Breast epithelium (tissue), 3 donors: ENCODE measurements at regions not wholly inside any gene's neighbourhood (a gene's known extent, or its start where the extent isn't known, plus 50 kb on each side); places are given as distances from the start of the nearest gene placed in this dataset.

ENCODE experiments used
- CTCF ChIP-seq, 3 donors: fragments of 450-650 bp; IDR thresholded peaks; one replicate each; pipeline ENCODE4 v1.5.1; 2016 to 2017; ENCODE audit warnings: antibody characterized with exemption in 3 of 3, mild to moderate bottlenecking in 3 of 3, moderate library complexity in 3 of 3
- POLR2A ChIP-seq: fragments of 450-650 bp; IDR thresholded peaks from one replicate; pipeline ENCODE4 v1.6.1; 2016; ENCODE audit warnings: antibody characterized with exemption, mild to moderate bottlenecking, moderate library complexity
- POLR2AphosphoS5 ChIP-seq, 3 donors: sonication (generic); formaldehyde crosslinking; IDR thresholded peaks; one replicate each; pipeline ENCODE4 v1.6.1; 2017; ENCODE audit warnings: antibody characterized with exemption in 3 of 3

DNA sequence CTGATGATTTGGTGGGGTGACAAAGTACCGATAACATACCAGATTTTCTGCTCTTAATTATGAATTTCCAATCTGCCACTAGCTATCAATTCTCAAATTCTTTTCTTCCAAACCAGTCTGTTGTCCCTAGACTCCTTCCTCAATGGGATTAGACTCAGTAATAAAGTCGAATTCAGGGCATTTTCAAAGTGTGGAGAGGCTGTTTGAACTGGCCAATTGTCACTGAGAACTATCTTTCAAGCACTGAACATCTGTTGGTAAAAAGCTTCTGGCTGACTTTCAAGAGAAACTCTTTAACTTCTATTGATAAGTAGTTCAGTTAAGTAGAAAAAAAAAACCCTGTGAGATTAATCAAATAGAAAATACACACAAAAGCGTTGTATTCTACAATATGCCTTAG, 108.9 kb downstream of the SAMD9 start:
- TF ChIP-seq CTCF (IDR thresholded peaks at IDR 0.05) (no peak), POLR2A (no peak), POLR2AphosphoS5 (IDR thresholded peaks at IDR 0.05) (no peak)
